Mucosa of descending colon (tissue), 3 donors: ENCODE measurements at regions not wholly inside any gene's neighbourhood (a gene's known extent, or its start where the extent isn't known, plus 50 kb on each side); places are given as distances from the start of the nearest gene placed in this dataset.

Source experiments
- ATAC-seq: fragments of 200-7000 bp; cut with Tn5 transposase; one replicate; pipeline ENCODE4 v1.9.1; 2020; ENCODE audit warnings: mild to moderate bottlenecking, moderate library complexity
- DNase-seq, 3 donors: peaks; one replicate each; pipeline ENCODE4 v3.0.0-alpha.2; 2020
- H3K36me3 ChIP-seq: fragments of 200-600 bp; one replicate; pipeline ENCODE4 v1.8.0; 2021; ENCODE audit warnings: low read depth, mild to moderate bottlenecking
- H3K4me1 ChIP-seq: fragments of 200-600 bp; one replicate; pipeline ENCODE4 v1.8.0; 2021; ENCODE audit warnings: low read depth, mild to moderate bottlenecking
- H3K4me3 ChIP-seq: fragments of 200-600 bp; one replicate; pipeline ENCODE4 v1.8.0; 2021; ENCODE audit warnings: mild to moderate bottlenecking
- H3K9me3 ChIP-seq: fragments of 200-600 bp; one replicate; pipeline ENCODE4 v1.8.0; 2021; ENCODE audit warnings: mild to moderate bottlenecking
- CTCF ChIP-seq: fragments of 200-600 bp; IDR thresholded peaks from one replicate; pipeline ENCODE4 v1.8.0; 2022; ENCODE audit warnings: antibody characterized with exemption, mild to moderate bottlenecking
- intact Hi-C, 2 donors: fragments of 100-400 bp; cut with DNase I in 1 of 2; cut with micrococcal nuclease in 1 of 2; formaldehyde crosslinking; loops; one replicate each; pipeline versions ENCODE4 v1.11.0 to v1.11.1; 2022; cut with DNase I, micrococcal nuclease
- donor health status: DM: no; HTN: no; CAD: no; lungs with moderate emphysema.
- donor health status: DM: no; HTN: no; CAD: no.
- donor health status: DM: no; HTN: yes; CAD: no.

GRCh38 chr16:79535130-79535529, 65.4 kb downstream of the MAF start:
- Histone ChIP-seq H3K9me3 (no peaks in the 10 kb centered on the region), H3K4me1 (no peaks in the 10 kb centered on the region), H3K4me3 (no peak overlapping the region), H3K36me3 (no peaks in the 10 kb centered on the region)
- intact Hi-C loops, result no loop called here
- DNase-seq (no peak), ATAC-seq (no peak)
- no peak for TF ChIP-seq CTCF

GRCh38 chr16:79534143-79534542, 66.4 kb downstream of the MAF start:
- ATAC-seq (no peak), DNase-seq (no peak)
- intact Hi-C loops, result no loop called here
- TF ChIP-seq CTCF, result no peak
- Histone ChIP-seq H3K4me1 (no peaks in the 10 kb centered on the region), H3K9me3 (no peaks in the 10 kb centered on the region), H3K4me3 (no peak overlapping the region), H3K36me3 (no peaks in the 10 kb centered on the region)

- intact Hi-C loops, result no loop called here
Measured at GRCh38 chr16:79533292-79533691, 67.2 kb downstream of the MAF start.

GRCh38 chr16:79532785-79533184, 67.8 kb downstream of the MAF start:
- intact Hi-C loops, result no loop called here
- Histone ChIP-seq H3K9me3 (no peaks in the 10 kb centered on the region), H3K4me1 (no peaks in the 10 kb centered on the region), H3K36me3 (no peaks in the 10 kb centered on the region), H3K4me3 (no peak overlapping the region)
- no peak for ATAC-seq
- TF ChIP-seq CTCF, result no peak
- DNase-seq, result no peak

More at GRCh38 chr16:79533292-79533691, 67.2 kb downstream of the MAF start:
- ATAC-seq, result no peak
- TF ChIP-seq CTCF, result no peak
- DNase-seq, result no peak
- Histone ChIP-seq H3K9me3 (no peaks in the 10 kb centered on the region), H3K4me1 (no peaks in the 10 kb centered on the region), H3K36me3 (no peaks in the 10 kb centered on the region), H3K4me3 (no peak overlapping the region)

GRCh38 chr16:79532273-79532672, 68.3 kb downstream of the MAF start:
- H3K4me3 ChIP-seq, result no peak overlapping the region
- H3K4me1 ChIP-seq, result no peaks in the 10 kb centered on the region
- DNase-seq (no peak), ATAC-seq (no peak)
- no peaks in the 10 kb centered on the region for H3K9me3 ChIP-seq
- H3K36me3 ChIP-seq, result no peaks in the 10 kb centered on the region
- intact Hi-C loops, result no loop called here
- no peak for TF ChIP-seq CTCF

GRCh38 chr16:79528338-79528737, 72.2 kb downstream of the MAF start:
- Histone ChIP-seq H3K4me3 (no peak overlapping the region), H3K4me1 (no peaks in the 10 kb centered on the region), H3K36me3 (no peaks in the 10 kb centered on the region), H3K9me3 (no peaks in the 10 kb centered on the region)
- ATAC-seq (no peak), DNase-seq (no peak)
- intact Hi-C loops, result no loop called here
- no peak for TF ChIP-seq CTCF
